Stimulated activated CD8-positive, alpha-beta memory T cell treated with anti-CD3 and anti-CD28 coated beads, Interleukin-2, amount 100 ng/mL, for 48 hours (primary cell): ENCODE measurements at regions not wholly inside any gene's neighbourhood (a gene's known extent, or its start where the extent isn't known, plus 50 kb on each side); places are given as distances from the start of the nearest gene placed in this dataset.

Source experiments
- DNase-seq, 2 donors: peaks; one replicate each; pipeline ENCODE4 v3.0.0-alpha.2; 2020; ENCODE audit warnings: low read depth in 2 of 2

DNA sequence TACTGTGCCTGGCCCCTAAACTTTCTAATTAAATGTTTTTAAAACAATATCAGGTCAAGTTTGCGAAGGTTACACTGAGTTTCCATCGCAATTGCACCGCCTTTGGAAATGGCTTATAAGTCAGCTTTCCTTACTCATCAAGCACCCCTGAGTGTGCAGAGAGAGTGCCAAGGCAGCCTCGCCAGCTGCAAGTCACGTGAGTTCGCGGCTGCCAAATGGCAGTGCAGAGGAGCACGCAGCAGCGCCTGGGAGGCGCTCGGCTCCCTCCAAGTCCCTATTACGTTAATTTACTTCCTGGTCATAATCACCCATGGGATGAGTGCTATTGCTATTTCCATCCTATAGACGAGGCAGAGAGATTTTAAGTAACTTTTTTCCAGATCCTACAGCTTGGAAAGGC is 319.6 kb downstream of the TEX29 start:
- no peak for DNase-seq

DNA sequence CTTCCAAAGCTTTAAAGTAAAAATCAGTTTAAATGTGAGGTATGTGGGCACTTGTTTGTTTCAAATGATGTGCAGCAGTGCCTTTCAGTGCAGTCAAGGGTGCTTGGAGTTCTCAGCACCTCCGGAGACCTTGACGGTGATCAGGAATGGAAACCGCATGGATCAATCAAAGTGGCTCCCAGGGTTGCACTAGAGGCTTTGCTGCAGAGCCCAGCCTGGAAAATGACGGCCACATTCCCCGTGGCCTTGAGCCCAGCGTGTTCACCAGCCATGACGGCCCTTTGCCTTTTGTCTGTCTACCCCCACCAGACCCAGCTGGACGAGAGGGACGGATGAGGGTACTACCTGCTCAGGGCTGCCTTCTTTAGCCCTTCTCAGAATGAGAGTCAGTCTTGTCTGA is 320.0 kb downstream of the TEX29 start:
- DNase-seq, result no peak

DNA sequence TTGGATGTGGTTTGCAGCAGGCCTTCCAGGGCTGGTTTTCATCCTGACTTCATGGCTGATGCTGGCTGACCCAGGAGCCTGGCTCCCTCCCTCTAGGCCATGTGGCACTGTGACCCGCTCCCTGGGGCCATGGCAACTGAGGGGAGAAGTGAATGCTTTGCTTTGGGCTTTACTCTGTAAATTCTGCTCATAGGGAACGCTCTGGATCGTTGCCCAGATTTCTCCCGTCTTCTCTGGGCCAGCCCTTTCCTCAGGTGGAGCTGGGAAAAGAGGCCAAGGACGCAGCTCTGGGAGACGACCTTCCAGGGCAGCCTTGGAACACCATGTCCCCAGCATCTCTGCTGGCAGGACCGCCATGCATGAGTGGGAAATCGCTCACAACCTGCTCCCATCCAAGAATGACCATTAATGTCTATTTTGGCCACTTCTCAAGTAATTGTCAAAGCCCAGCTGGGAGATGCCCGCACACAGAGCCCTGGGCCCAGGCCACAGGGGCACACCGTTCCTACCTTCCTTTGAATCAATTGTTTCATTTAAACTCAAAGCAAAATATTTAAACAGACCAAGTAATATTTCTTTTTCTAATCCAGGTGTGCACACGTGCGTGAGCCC is 321.8 kb downstream of the TEX29 start:
- DNase-seq, result no peak

- DNase-seq, result no peak
These were observed 324.3 kb downstream of the TEX29 start for GRCh38 chr13:111644750-111645149.

DNA sequence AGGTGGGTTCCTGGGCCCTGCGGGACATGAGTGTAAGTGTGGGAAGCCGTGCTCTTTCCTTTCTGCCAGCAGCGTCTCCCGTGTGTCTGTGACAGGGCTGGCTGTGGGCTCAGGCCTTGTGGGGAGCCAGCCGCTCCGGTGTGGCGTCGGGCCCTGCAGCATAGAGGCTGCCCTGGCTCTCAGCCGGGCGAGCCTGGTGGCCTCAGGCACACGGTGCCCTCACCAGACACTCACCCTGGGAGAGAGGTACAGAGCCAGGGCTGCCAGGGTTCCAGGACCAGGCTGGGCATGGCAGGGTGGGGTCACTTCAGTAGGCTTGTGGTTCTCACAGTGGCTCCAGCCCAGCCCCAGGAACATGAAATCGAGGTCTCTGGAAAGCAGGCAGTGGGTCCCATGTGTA is 324.8 kb downstream of the TEX29 start:
- DNase-seq, result no peak

GRCh38 chr13:111645598-111646455 is 325.4 kb downstream of the TEX29 start:
- DNase-seq, result no peak

DNA sequence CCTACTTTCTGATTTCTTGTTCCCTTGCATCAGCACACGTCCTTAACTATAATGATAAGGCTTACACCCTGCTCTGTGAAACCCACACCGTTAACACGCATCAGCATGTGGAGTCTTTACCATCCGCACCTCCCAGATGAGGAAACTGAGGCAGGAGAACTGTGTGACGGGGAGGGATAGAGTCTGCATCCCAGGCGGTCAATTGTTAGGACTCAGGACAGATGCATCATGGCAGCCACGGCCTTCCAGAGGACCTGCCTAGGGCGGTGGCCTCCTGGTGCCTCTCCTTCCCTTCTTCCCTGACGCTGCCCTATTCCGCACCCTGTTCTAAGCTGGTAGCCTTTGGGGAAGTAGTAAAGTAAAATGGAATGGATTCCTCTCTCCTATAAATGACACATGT is 326.0 kb downstream of the TEX29 start:
- DNase-seq, result no peak

DNA sequence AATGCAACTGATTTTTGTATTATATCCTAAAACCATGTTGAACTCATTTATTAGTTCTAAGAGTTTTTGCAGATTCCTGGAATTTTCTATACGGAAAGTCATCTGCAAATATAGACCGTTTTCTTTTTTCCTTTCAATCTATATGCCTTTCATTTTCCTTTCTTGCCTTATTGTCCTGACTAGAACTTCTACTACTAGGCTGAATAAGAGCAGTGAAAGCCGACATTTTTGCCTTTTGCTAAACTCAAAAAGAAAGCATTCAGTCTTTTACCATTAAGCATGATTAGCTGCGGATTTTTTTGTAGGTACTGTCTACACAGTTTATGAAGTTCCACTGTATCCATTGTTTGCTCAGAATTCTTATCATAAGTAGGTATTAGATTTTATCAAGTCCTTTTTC is 328.4 kb downstream of the TEX29 start:
- no peak for DNase-seq

DNA sequence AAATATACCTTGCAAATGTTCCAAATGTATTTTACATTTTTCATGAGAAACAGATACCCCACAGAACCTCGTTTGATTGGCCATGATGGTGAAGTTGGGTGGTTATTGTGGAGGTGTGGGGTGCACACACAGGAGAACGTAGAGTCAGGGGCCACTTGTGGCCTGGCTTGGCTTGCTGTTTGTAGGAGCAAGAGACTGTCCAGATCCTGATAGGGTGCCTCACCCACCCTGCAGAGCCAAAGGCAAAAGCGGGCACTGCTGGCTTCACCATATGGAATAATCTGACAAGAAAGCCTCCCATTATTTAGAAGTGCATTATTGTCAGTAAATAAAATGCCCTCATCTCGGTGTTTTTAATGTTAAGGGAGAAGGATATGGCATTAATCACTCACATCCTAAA is 330.2 kb downstream of the TEX29 start:
- DNase-seq, result no peak

DNA sequence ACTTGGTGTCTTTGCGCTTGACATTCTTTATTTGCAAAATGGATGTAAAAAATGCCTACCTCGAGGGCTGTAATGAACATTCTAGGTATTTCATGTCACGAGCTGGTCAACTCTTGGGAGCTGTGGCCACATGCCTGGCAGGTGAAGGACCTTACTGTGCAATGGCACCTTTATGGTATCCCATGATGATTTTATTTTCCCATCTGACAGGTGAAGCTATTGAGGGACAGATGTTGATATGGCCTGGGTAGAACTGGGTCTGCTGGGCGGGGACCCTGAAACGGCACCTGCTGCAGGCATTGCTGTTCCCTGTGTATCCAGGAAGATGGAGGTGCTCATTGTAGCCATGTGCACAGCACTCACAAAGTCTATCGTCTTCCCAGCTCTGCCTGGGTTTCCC is 332.2 kb downstream of the TEX29 start:
- no peak for DNase-seq

DNA sequence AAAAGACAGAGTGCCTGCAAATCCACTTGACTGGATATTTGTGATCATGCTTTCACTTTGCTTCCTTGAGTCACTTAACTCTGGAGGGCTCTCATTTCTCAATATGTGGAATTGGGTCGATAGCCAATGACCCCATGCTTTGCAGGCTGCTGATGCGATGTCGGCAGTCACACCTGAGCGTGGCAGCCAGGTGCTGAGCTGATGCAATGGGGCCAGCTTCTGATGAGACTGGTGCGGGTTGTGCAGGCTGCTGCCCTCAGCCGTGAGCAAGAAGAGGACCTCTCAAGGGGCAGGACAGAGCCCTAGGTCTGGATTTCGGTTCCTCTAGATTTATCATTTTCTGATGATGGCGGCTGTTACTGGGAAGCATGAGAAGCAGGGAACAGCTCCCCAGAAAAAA is 334.1 kb downstream of the TEX29 start:
- no peak for DNase-seq

- no peak for DNase-seq
These were observed 336.0 kb downstream of the TEX29 start for GRCh38 chr13:111656439-111656838.

GRCh38 chr13:111657013-111657412 is 336.6 kb downstream of the TEX29 start:
- no peak for DNase-seq

- no peak for DNase-seq
These were observed 338.0 kb downstream of the TEX29 start for GRCh38 chr13:111658145-111659100.

GRCh38 chr13:111659219-111659775 is 338.9 kb downstream of the TEX29 start:
- DNase-seq, result no peak

DNA sequence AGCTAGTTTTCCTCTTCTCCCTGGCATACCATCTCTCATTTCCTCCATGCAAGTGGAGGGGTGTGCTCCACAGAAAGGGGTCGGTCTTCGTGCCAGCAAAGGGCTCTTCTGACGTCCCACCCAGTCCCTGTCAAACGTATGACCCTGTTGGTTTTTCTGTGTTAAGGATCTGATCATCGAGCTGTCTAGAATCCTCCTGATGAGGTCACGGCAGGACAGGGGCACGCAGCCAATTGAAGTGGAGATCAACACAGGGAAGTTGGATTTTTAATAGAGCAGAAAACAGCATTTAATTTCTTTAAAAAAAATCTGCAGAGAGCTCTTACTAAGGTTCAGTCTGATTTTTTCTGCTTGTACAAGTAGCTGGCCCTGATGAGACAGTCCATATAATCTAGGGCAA is 339.4 kb downstream of the TEX29 start:
- no peak for DNase-seq

DNA sequence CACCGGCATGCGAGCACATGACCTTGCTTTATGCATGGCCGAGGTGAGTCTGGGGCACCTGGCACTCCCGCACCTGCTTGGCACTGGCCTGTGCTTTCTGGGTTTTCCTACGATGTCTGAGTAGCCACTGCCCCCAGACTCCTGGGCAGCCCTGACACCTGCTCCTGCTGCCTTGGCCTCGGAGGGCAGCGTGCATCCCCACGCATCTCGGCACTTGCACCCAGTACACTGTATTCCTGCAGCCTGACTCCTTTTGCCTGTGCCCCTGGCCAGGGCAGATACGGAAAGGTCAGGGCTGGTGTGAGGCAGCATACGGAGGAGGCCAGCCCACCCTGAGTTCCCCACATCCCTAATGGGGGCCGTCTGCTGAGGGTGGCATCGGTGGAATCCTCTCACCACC is 340.6 kb downstream of the TEX29 start:
- no peak for DNase-seq

GRCh38 chr13:111661776-111662175 is 341.3 kb downstream of the TEX29 start:
- no peak for DNase-seq

GRCh38 chr13:111662451-111662850 is 342.0 kb downstream of the TEX29 start:
- DNase-seq, result no peak

GRCh38 chr13:111662895-111663294 is 342.5 kb downstream of the TEX29 start:
- DNase-seq, result no peak

GRCh38 chr13:111663505-111663904 is 343.1 kb downstream of the TEX29 start:
- DNase-seq, result no peak

DNA sequence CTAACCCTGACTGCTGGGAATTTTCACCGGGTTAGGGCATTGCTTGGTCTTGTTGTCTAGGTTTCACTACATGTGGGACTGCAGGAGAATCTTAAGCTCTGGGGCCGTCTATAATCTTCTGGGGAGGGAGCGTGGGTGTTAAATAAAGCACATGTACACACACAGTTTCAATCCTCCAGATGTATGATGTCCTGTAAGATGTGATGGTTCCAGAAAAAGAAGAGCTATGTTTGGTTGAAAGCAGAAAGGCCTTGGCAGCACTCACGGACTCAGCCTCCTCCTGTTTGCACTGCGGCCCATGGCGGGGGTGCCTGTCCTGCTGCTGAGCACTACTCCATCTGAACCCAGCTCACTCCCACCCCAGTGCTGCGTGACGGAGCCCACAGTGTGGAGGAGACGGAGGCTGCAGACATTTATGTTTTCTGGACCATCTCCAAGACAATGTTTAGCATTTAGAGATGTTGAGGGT is 343.5 kb downstream of the TEX29 start:
- no peak for DNase-seq
